ENCODE measurements at regions not wholly inside any gene's neighbourhood (a gene's known extent, or its start where the extent isn't known, plus 50 kb on each side); places are given as distances from the start of the nearest gene placed in this dataset.
"Not testable (repeated sequence)": the region's sequence is repeated elsewhere in the genome, so short reads cannot be mapped to it uniquely, and the experiment has no call there.

DNA sequence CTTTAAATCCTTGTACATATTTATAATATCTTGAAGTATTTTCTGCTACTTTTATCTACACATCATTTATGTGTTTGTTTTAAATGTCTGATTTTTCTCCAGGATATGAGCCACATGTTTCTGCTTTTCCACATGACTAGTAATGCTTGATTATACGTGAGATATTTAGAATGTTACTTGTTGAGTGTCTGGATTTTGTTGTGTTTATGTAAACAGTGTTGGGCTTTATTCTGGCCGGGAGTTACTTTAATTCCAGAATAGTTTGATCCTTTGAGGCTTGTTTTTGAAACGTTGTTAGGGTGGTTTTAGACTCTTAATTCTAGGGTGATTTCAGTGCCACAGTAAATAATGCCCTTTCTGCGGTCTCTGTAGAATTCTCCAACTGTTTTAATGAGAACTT lies 252.9 kb downstream of the BLID start:
- ChIA-PET POLR2A (no interaction called here), CTCF (no interaction called here)
- Histone ChIP-seq H3K27me3 (ENCODE audit: control insufficient read depth, insufficient read depth, low read length) (no peaks in the 10 kb centered on the region), H3K27ac (ENCODE audit: low read depth, low read length) (no peak overlapping the region), H3K9me3 (ENCODE audit: control insufficient read depth, insufficient read depth, low read length) (no peaks in the 10 kb centered on the region), H3K4me3 (ENCODE audit: low read depth, low read length) (no peak overlapping the region)
- no peak for DNase-seq (ENCODE audit: low read depth, low spot score)
- TF ChIP-seq, protein P1, sequence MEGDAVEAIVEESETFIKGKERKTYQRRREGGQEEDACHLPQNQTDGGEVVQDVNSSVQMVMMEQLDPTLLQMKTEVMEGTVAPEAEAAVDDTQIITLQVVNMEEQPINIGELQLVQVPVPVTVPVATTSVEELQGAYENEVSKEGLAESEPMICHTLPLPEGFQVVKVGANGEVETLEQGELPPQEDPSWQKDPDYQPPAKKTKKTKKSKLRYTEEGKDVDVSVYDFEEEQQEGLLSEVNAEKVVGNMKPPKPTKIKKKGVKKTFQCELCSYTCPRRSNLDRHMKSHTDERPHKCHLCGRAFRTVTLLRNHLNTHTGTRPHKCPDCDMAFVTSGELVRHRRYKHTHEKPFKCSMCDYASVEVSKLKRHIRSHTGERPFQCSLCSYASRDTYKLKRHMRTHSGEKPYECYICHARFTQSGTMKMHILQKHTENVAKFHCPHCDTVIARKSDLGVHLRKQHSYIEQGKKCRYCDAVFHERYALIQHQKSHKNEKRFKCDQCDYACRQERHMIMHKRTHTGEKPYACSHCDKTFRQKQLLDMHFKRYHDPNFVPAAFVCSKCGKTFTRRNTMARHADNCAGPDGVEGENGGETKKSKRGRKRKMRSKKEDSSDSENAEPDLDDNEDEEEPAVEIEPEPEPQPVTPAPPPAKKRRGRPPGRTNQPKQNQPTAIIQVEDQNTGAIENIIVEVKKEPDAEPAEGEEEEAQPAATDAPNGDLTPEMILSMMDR (IDR thresholded peaks at IDR 0.05; ENCODE audit: low read depth, low read length), result no peak

DNA sequence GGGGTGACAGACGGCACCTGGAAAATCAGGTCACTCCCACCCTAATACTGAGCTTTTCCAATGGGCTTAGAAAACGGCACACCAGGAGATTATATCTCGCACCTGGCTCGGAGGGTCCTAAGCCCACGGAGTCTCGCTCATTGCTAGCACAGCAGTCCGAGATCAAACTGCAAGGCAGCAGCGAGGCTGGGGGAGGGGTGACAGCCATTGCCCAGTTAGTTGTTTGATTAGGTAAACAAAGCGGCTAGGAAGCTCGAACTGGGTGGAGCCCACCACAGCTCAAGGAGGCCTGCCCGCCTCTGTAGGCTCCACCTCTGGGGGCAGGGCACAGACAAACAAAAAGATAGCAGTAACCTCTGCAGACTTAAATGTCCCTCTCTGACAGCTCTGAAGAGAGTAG lies 260.9 kb downstream of the BLID start:
- CTCF ChIA-PET; H3K27ac ChIP-seq (ENCODE audit: low read depth, low read length); POLR2A ChIA-PET; DNase-seq (ENCODE audit: low read depth, low spot score); H3K27me3 ChIP-seq (ENCODE audit: control insufficient read depth, insufficient read depth, low read length); H3K4me3 ChIP-seq (ENCODE audit: low read depth, low read length): not testable (repeated sequence)
- H3K9me3 ChIP-seq (ENCODE audit: control insufficient read depth, insufficient read depth, low read length), result peaks cover 11% of the 10 kb centered on the region

DNA sequence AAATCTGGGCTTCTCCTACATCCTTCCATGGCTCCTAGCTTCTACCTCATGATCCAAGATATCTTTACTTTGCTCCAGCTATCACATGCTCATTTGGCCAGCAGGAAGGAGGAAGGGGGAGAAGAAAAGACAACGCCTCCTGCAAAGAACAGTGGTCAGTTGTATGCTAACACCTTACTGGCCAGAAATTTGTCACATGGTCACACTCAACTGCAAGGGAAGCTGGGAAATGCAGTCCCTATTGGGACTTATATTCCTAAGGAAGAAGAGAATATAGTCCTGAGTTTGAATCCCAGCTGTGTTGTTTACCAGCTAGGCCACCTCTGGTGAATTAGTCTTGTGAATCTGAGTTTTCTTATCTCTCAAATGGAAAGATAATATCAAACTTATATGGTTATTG lies 272.0 kb downstream of the BLID start:
- TF ChIP-seq, protein P1 (IDR thresholded peaks at IDR 0.05; ENCODE audit: low read depth, low read length), result no peak
- CTCF ChIA-PET, result no interaction called here
- no peak overlapping the region for H3K4me3 ChIP-seq (ENCODE audit: low read depth, low read length)
- no peaks in the 10 kb centered on the region for H3K9me3 ChIP-seq (ENCODE audit: control insufficient read depth, insufficient read depth, low read length)
- no peak overlapping the region for H3K27ac ChIP-seq (ENCODE audit: low read depth, low read length)
- POLR2A ChIA-PET, result no interaction called here
- DNase-seq (ENCODE audit: low read depth, low spot score), result no peak
- no peaks in the 10 kb centered on the region for H3K27me3 ChIP-seq (ENCODE audit: control insufficient read depth, insufficient read depth, low read length)

DNA sequence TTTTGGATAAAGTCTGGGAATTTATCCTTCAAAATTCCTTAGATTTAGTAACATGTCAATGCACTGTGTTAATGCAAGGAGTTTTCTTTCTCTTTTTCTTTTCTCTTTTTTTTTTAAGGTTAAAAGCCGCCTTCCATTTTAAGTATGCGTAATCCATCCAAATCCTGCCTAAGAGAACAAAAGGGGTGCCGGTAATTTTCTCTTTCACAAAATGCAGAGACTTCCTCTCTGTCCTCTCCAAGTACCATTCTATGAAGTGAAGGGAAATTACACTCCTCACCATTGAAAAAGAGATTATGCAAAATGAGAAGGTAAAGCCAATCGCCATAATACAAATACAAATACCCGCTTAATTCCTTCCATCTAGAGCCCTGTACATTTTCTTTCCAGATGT lies 273.8 kb downstream of the BLID start:
- Histone ChIP-seq H3K27me3 (ENCODE audit: control insufficient read depth, insufficient read depth, low read length) (no peaks in the 10 kb centered on the region), H3K27ac (ENCODE audit: low read depth, low read length) (no peak overlapping the region), H3K4me3 (ENCODE audit: low read depth, low read length) (no peak overlapping the region), H3K9me3 (ENCODE audit: control insufficient read depth, insufficient read depth, low read length) (no peaks in the 10 kb centered on the region)
- POLR2A ChIA-PET, result interaction anchor here (1.1 kb wide), 1 partner anchor 181 kb away, joined by 4 read pairs; no protein-coding TSS in a partner anchor
- CTCF ChIA-PET, result no interaction called here
- TF ChIP-seq, protein P1 (IDR thresholded peaks at IDR 0.05; ENCODE audit: low read depth, low read length), result no peak
- DNase-seq (ENCODE audit: low read depth, low spot score), result no peak

DNA sequence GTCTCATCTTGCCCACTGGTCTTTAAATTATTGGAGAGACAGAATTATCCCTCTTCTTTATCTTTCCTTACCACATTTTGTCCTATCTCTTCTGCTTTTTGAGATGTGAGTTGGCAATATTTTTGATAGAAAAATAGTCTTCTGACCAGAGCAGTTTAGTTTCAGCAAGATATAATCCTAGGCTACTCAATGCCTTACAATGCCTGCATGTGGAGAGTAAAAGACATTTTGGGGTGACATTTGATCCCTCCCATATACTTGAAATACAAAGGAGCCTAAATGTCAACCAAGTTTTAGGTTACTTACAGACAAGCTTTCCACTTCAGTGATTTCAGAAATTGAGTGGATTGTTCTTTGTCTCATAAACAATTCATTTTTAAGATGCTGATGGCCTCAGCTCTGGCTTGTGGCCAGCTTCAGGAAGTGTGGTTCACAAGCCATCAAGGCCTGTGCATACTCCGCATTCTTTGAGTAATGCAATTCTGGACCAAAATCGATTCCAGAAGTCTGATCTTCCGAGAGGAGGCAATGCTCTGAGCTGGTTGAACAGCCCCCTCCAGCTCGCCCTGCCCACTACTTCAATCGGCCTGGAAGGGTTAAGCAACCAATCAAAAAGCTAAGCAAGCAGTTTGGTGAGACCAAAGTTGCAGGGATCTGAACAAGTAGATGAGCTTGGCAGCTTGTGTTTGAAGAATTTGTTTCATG lies 274.4 kb downstream of the BLID start:
- H3K27ac ChIP-seq (ENCODE audit: low read depth, low read length), result no peak overlapping the region
- no peaks in the 10 kb centered on the region for H3K27me3 ChIP-seq (ENCODE audit: control insufficient read depth, insufficient read depth, low read length)
- no peak overlapping the region for H3K4me3 ChIP-seq (ENCODE audit: low read depth, low read length)
- CTCF ChIA-PET, result no interaction called here
- POLR2A ChIA-PET, result interaction anchor here (1.1 kb wide), 1 partner anchor 180 kb away, joined by 4 read pairs; no protein-coding TSS in a partner anchor
- no peaks in the 10 kb centered on the region for H3K9me3 ChIP-seq (ENCODE audit: control insufficient read depth, insufficient read depth, low read length)
- DNase-seq (ENCODE audit: low read depth, low spot score), result peak; percentile 71
- TF ChIP-seq, protein P1 (IDR thresholded peaks at IDR 0.05; ENCODE audit: low read depth, low read length), result no peak
